Small intestine (tissue), 7 donors: ENCODE measurements at regions not wholly inside any gene's neighbourhood (a gene's known extent, or its start where the extent isn't known, plus 50 kb on each side); places are given as distances from the start of the nearest gene placed in this dataset.

Experiments
- DNase-seq, 2 donors: peaks; one replicate each; pipeline versions ENCODE4 v3.0.0 to v3.0.0-alpha.2; 2013
- FAIRE-seq: peaks from 2 replicates; lab custom pipeline; 2012; peaks lifted over from hg19 to GRCh38; lab: Jason Lieb, UNC
- H3K27ac ChIP-seq, 3 donors: one replicate each; pipeline ENCODE4 v1.5.1; 2013; ENCODE audit warnings: low read length in 2 of 3, mild to moderate bottlenecking in 2 of 3, control low read depth in 1 of 3, inconsistent platforms in 1 of 3, low read depth in 1 of 3, moderate library complexity in 1 of 3
- H3K27me3 ChIP-seq, 3 donors: one replicate each; pipeline ENCODE4 v1.6.1; 2013; ENCODE audit warnings: low read length in 3 of 3, inconsistent platforms in 1 of 3; ENCODE audit not compliant: control insufficient read depth in 3 of 3, insufficient read depth in 3 of 3
- H3K36me3 ChIP-seq, 3 donors: one replicate each; pipeline ENCODE4 v1.6.1; 2013; ENCODE audit warnings: low read length in 3 of 3, inconsistent platforms in 1 of 3, low read depth in 1 of 3, mild to moderate bottlenecking in 1 of 3, moderate library complexity in 1 of 3; ENCODE audit not compliant: control insufficient read depth in 3 of 3, insufficient read depth in 2 of 3
- H3K4me1 ChIP-seq, 3 donors: one replicate each; pipeline ENCODE4 v1.6.1; 2013; ENCODE audit warnings: low read length in 2 of 3, inconsistent platforms in 1 of 3, low read depth in 1 of 3, mild to moderate bottlenecking in 1 of 3, moderate library complexity in 1 of 3; ENCODE audit not compliant: control insufficient read depth in 3 of 3, insufficient read depth in 2 of 3
- H3K4me3 ChIP-seq, 3 donors: one replicate each; pipeline ENCODE4 v1.5.1; 2013; ENCODE audit warnings: low read length in 3 of 3, control low read depth in 1 of 3, inconsistent platforms in 1 of 3, low read depth in 1 of 3, mild to moderate bottlenecking in 1 of 3, moderate library complexity in 1 of 3
- H3K9me3 ChIP-seq, 2 donors: one replicate each; pipeline ENCODE4 v1.6.1; 2013; ENCODE audit warnings: low read depth in 1 of 2, low read length in 1 of 2; ENCODE audit not compliant: control insufficient read depth in 2 of 2, insufficient read depth in 1 of 2
- WGBS, 3 donors: extraction: QIAGEN DNeasy Blood & Tissue Kit; methylation state at CpG; one replicate each; pipeline ENCODE4 v1.1.7; 2013; 5-methylcytosine and 5-hydroxymethylcytosine counted together
- donor health status: healthy with polysubstance abuse.
- donor health status: control.
- donor health status: control.
- donor health status: Bipolar disorder and iron deficiency.
- donor health status: healthy.

GRCh38 chr10:128560993-128561392, 434.8 kb upstream of the MKI67 start:
- no peak for FAIRE-seq
- no peak for DNase-seq
- WGBS, 3 donors = 89 to 97% (median 92%) methylated on average over 3 of the region's 3 CpGs

GRCh38 chr10:128563387-128563786, 437.2 kb upstream of the MKI67 start:
- 74 to 86% (median 75%) methylated on average over 5 of the region's 5 CpGs for WGBS, 3 donors
- FAIRE-seq = no peak

More at GRCh38 chr10:128560993-128561392, 434.8 kb upstream of the MKI67 start:
- no peak overlapping the region for H3K27ac ChIP-seq
- H3K36me3 ChIP-seq = no peaks in the 10 kb centered on the region
- H3K27me3 ChIP-seq = peaks cover 0 to 5% (median 0%) of the 10 kb centered on the region in 3 donors
- H3K9me3 ChIP-seq = peaks cover 0 to 6% of the 10 kb centered on the region in 2 donors
- no peak overlapping the region for H3K4me3 ChIP-seq
- H3K4me1 ChIP-seq = no peaks in the 10 kb centered on the region

GRCh38 chr10:128563904-128564303, 437.7 kb upstream of the MKI67 start:
- H3K4me1 ChIP-seq = no peaks in the 10 kb centered on the region

More at GRCh38 chr10:128563387-128563786, 437.2 kb upstream of the MKI67 start:
- Histone ChIP-seq H3K9me3 (peaks cover 0 to 6% of the 10 kb centered on the region in 2 donors), H3K27me3 (peaks cover 0 to 3% (median 0%) of the 10 kb centered on the region in 3 donors), H3K4me1 (no peaks in the 10 kb centered on the region), H3K36me3 (no peaks in the 10 kb centered on the region), H3K27ac (no peak overlapping the region), H3K4me3 (no peak overlapping the region)
- no peak for DNase-seq

GRCh38 chr10:128566361-128566968, 440.2 kb upstream of the MKI67 start:
- H3K4me3 ChIP-seq = no peak overlapping the region
- H3K4me1 ChIP-seq = no peaks in the 10 kb centered on the region
- H3K9me3 ChIP-seq = peaks cover 0 to 4% of the 10 kb centered on the region in 2 donors
- FAIRE-seq (no peak), DNase-seq (no peak)
- no peak overlapping the region for H3K27ac ChIP-seq
- no peaks in the 10 kb centered on the region for H3K36me3 ChIP-seq
- H3K27me3 ChIP-seq = peaks cover 0 to 3% (median 0%) of the 10 kb centered on the region in 3 donors
- 83 to 85% (median 83%) methylated on average over 13 of the region's 13 CpGs for WGBS, 3 donors

More at GRCh38 chr10:128563904-128564303, 437.7 kb upstream of the MKI67 start:
- 84 to 92% (median 87%) methylated on average over 6 of the region's 6 CpGs for WGBS, 3 donors
- FAIRE-seq (no peak), DNase-seq (no peak)
- Histone ChIP-seq H3K36me3 (no peaks in the 10 kb centered on the region), H3K27ac (no peak overlapping the region), H3K4me3 (no peak overlapping the region), H3K9me3 (peaks cover 0 to 6% of the 10 kb centered on the region in 2 donors), H3K27me3 (peaks cover 0 to 3% (median 0%) of the 10 kb centered on the region in 3 donors)

DNA sequence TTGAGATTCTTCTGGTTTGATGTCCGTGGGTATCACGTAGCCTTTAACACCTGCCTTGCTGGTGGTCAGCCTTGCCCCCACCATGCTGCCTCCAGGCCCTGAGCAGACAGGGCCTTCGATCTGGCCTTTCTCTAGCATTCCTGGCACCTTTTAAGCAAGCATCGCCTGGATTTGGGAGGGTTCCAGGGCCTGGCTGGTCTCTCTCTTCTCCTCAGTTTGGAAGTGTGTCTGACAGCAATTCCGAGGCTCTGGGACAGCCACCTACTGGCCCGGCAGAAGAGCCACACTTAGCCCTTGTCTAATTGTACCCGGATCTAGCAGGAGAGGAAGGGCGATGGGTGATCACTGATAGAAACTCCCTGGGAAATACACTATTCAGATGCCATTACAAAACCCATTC, 441.3 kb upstream of the MKI67 start:
- no peaks in the 10 kb centered on the region for H3K36me3 ChIP-seq
- H3K27ac ChIP-seq = no peak overlapping the region
- DNase-seq (no peak), FAIRE-seq (no peak)
- peaks cover 0 to 3% (median 0%) of the 10 kb centered on the region in 3 donors for H3K27me3 ChIP-seq
- H3K9me3 ChIP-seq = no peaks in the 10 kb centered on the region
- H3K4me1 ChIP-seq = no peaks in the 10 kb centered on the region
- 56 to 66% (median 66%) methylated on average over 8 of the region's 8 CpGs for WGBS, 3 donors
- no peak overlapping the region for H3K4me3 ChIP-seq

- no peak overlapping the region for H3K4me3 ChIP-seq
- H3K27me3 ChIP-seq = peaks cover 0 to 3% (median 0%) of the 10 kb centered on the region in 3 donors
- H3K36me3 ChIP-seq = no peaks in the 10 kb centered on the region
- DNase-seq (no peak), FAIRE-seq (no peak)
- H3K4me1 ChIP-seq = no peaks in the 10 kb centered on the region
- H3K27ac ChIP-seq = no peak overlapping the region
- no peaks in the 10 kb centered on the region for H3K9me3 ChIP-seq
- 64 to 73% (median 69%) methylated on average over 11 of the region's 11 CpGs for WGBS, 3 donors
These were observed 441.8 kb upstream of the MKI67 start for GRCh38 chr10:128568041-128568440.

- WGBS, 3 donors = 85 to 94% (median 87%) methylated on average over 13 of the region's 13 CpGs
- no peaks in the 10 kb centered on the region for H3K36me3 ChIP-seq
- FAIRE-seq = no peak
- H3K4me3 ChIP-seq = no peak overlapping the region
- no peaks in the 10 kb centered on the region for H3K9me3 ChIP-seq
- no peak for DNase-seq
- no peak overlapping the region for H3K27ac ChIP-seq
- peaks cover 0 to 3% (median 0%) of the 10 kb centered on the region in 3 donors for H3K27me3 ChIP-seq
- no peaks in the 10 kb centered on the region for H3K4me1 ChIP-seq
These were observed 442.3 kb upstream of the MKI67 start for GRCh38 chr10:128568491-128568890.

DNA sequence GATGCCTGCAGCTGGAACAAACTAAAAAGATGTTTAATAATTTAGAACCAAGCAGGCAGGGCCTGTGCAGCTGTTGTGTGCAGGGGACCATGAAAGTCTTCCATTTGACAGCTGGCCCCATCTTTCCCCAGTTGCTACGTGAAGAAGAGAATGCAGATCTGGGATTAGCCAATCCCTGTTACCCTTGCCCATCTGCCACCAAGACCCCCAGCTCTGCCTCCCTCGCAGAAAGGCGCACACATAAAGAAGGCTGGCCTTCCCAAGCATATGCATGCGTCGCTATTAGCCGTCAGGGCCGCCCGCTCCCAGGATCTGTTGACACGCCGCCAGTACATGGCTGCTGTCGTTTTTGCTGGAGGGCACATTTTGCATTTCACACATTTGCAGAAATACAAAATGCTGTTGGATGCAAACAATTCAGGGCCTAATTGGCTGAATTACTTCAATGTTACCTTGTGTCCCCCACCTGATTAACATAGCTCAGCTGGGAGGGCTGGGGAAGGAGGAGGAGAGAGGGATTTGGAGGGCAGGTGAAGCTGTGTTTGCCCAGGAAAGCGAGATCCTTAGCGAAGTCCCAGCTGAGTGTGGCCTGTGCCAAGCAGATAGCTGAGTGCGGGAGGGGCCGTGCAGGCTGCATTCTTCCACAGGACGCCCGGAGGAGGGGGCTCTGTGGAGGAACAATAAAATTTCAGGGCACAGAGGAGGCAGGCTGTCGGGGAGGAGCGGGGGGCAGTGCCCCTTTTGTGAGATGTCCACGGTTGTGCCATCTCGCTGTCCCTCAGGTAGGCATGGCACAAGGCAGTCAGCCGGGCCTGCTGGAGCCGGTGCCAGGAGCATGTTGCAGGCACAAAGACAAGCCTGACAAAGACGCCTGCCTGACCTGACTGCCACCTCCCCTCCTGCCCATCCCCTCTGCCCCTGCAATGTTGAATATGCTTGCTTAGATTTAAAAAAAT, 443.0 kb upstream of the MKI67 start:
- Histone ChIP-seq H3K4me3 (no peak overlapping the region), H3K9me3 (no peaks in the 10 kb centered on the region), H3K36me3 (no peaks in the 10 kb centered on the region), H3K27me3 (peaks cover 0 to 3% (median 0%) of the 10 kb centered on the region in 3 donors), H3K4me1 (no peaks in the 10 kb centered on the region), H3K27ac (no peak overlapping the region)
- WGBS, 3 donors = 62 to 70% (median 70%) methylated on average over 24 of the region's 24 CpGs
- FAIRE-seq = no peak
- no peak for DNase-seq
